K562 (cell line): ENCODE measurements at regions not wholly inside any gene's neighbourhood (a gene's known extent, or its start where the extent isn't known, plus 50 kb on each side); places are given as distances from the start of the nearest gene placed in this dataset.

Source experiments
- ATAC-seq: fragments of 200-7000 bp; cut with Tn5 transposase; 3 replicates; pipeline ENCODE4 v1.9.1; 2020; ENCODE audit warnings: moderate library complexity
- BruUV-seq: library from RNA; stranded (reverse); fragments of 400-500 nt; replicated peaks from 2 replicates; lab custom pipeline; 2021; lab: Mats Ljungman, UMichigan
- CTCF ChIA-PET: fragments of 300-600 bp; formaldehyde crosslinking; extraction: SDS; loops from one replicate; lab custom pipeline; 2021; ENCODE audit warnings: low intra/inter-chr PET ratio; lab: Yijun Ruan, JAX
- POLR2A ChIA-PET: fragments of 300-600, 350-650 bp; sonication (Branson Sonifier 250); formaldehyde crosslinking; extraction: SDS; loops from one replicate; lab custom pipeline; 2021; ENCODE audit warnings: antibody characterized with exemption, inconsistent platforms; lab: Yijun Ruan, JAX
- DNase-seq, 4 experiments: peaks; one replicate each; pipeline versions ENCODE4 v3.0.0 to v3.0.0-alpha.2; 2011 to 2018; ENCODE audit warnings: low spot score in 3 of 4, mixed read lengths in 3 of 4; ENCODE audit errors: extremely low read depth in 1 of 4
- FAIRE-seq: peaks from 2 replicates; lab custom pipeline; 2011; peaks lifted over from hg19 to GRCh38; lab: Jason Lieb, UNC
- H2AFZ ChIP-seq: 2 replicates; pipeline ENCODE4 v1.6.0; 2011; ENCODE audit warnings: low read depth, low read length, control low read depth, inconsistent platforms
- H3K27ac ChIP-seq: fragments of 200-600 bp; 3 replicates; pipeline ENCODE4 v1.8.0; 2011; ENCODE audit warnings: low read depth, mild to moderate bottlenecking, control low read depth, inconsistent platforms, low read length, moderate library complexity, mixed read lengths; ENCODE audit errors: extremely low read depth
- H3K27me3 ChIP-seq, 2 experiments: fragments of 300-600 bp in 1 of 2; 2 replicates in 1 of 2; 3 replicates in 1 of 2; pipeline versions ENCODE4 v1.6.0 to v1.8.0; 2011; ENCODE audit warnings: inconsistent platforms in 2 of 2, low read length in 2 of 2, mild to moderate bottlenecking in 1 of 2, mixed read lengths in 1 of 2, moderate library complexity in 1 of 2; ENCODE audit not compliant: control insufficient read depth in 2 of 2, insufficient read depth in 2 of 2
- H3K36me3 ChIP-seq: fragments of 300-600 bp; 3 replicates; pipeline ENCODE4 v1.8.0; 2011; ENCODE audit warnings: mild to moderate bottlenecking, low read length, inconsistent platforms; ENCODE audit not compliant: control insufficient read depth, insufficient read depth
- H3K4me1 ChIP-seq, 2 experiments: fragments of 200-600 bp in 1 of 2; replicated peaks in 1 of 2; 2 replicates in 1 of 2; 3 replicates in 1 of 2; pipeline versions ENCODE4 v1.5.1 to v1.8.0; 2011; ENCODE audit warnings: inconsistent platforms in 2 of 2, low read length in 2 of 2, mild to moderate bottlenecking in 1 of 2, mixed read lengths in 1 of 2, moderate library complexity in 1 of 2; ENCODE audit not compliant: control insufficient read depth in 2 of 2, insufficient read depth in 2 of 2
- H3K4me2 ChIP-seq: 2 replicates; pipeline ENCODE4 v1.6.1; 2011; ENCODE audit warnings: low read length, control low read depth, inconsistent platforms, mixed read lengths; ENCODE audit not compliant: insufficient read depth
- H3K4me3 ChIP-seq: fragments of 200-600 bp; sonication (generic), shearing (Covaris generic); 2 replicates; pipeline ENCODE4 v1.5.1; 2016; ENCODE audit warnings: control low read depth, inconsistent platforms
- H3K79me2 ChIP-seq: fragments of 200-600 bp; 3 replicates; pipeline ENCODE4 v1.8.0; 2011; ENCODE audit warnings: low read length, inconsistent platforms; ENCODE audit not compliant: control insufficient read depth, insufficient read depth
- H3K9ac ChIP-seq, 2 experiments: 2 replicates each; pipeline versions ENCODE4 v1.6.0 to v1.6.1; 2011; ENCODE audit warnings: low read depth in 2 of 2, low read length in 2 of 2, control low read depth in 1 of 2, inconsistent platforms in 1 of 2, mild to moderate bottlenecking in 1 of 2, mixed read lengths in 1 of 2; ENCODE audit not compliant: insufficient read depth in 1 of 2
- H3K9me1 ChIP-seq: one replicate; pipeline ENCODE4 v1.6.0; 2011; ENCODE audit warnings: inconsistent platforms, mild to moderate bottlenecking, low read length, moderate library complexity; ENCODE audit not compliant: control insufficient read depth, insufficient read depth
- H3K9me3 ChIP-seq: replicated peaks from 2 replicates; pipeline ENCODE4 v1.5.1; 2011; ENCODE audit warnings: low read depth, low read length, inconsistent platforms; ENCODE audit not compliant: control insufficient read depth, insufficient read depth
- H4K20me1 ChIP-seq: replicated peaks from 2 replicates; pipeline ENCODE4 v1.6.1; 2011; ENCODE audit warnings: low read length, inconsistent platforms, mixed read lengths; ENCODE audit not compliant: control insufficient read depth, insufficient read depth
- ATF1 ChIP-seq, 2 experiments: fragments of 450-650 bp in 1 of 2; IDR thresholded peaks; 2 replicates each; pipeline ENCODE4 v1.6.1; 2016; ENCODE audit warnings: missing compliant biosample characterization in 1 of 2, missing genetic modification characterization in 1 of 2
- CREM ChIP-seq: IDR thresholded peaks from 2 replicates; pipeline ENCODE4 v1.6.1; 2014; ENCODE audit warnings: antibody characterized with exemption, low read depth
- EP400 ChIP-seq: fragments of 450-650 bp; IDR thresholded peaks from 2 replicates; pipeline ENCODE4 v1.6.1; 2017; ENCODE audit warnings: antibody characterized with exemption, mild to moderate bottlenecking, moderate library complexity
- ESRRA ChIP-seq: fragments of 450-650 bp; IDR thresholded peaks from 2 replicates; pipeline ENCODE4 v1.6.1; 2014; ENCODE audit warnings: low read depth, mild to moderate bottlenecking, moderate library complexity, borderline replicate concordance
- EZH2 ChIP-seq: IDR thresholded peaks from 2 replicates; pipeline ENCODE4 v1.6.1; 2012; ENCODE audit warnings: low read depth, mild to moderate bottlenecking, inconsistent platforms, low read length, borderline replicate concordance
- FIP1L1 ChIP-seq: fragments of 200-400 bp; formaldehyde crosslinking; IDR thresholded peaks from 2 replicates; pipeline ENCODE4 v1.6.1; 2018; ENCODE audit warnings: mild to moderate bottlenecking, low read depth, low read length; ENCODE audit not compliant: poor library complexity, severe bottlenecking
- FOSL1 ChIP-seq: fragments of 200-800 bp; sonication (Bioruptor generic); conservative IDR thresholded peaks from 2 replicates; pipeline ENCODE4 v1.6.1; 2016; ENCODE audit warnings: missing genetic modification characterization, missing compliant biosample characterization
- JUND ChIP-seq, 2 experiments: IDR thresholded peaks; 2 replicates in 1 of 2; 3 replicates in 1 of 2; pipeline ENCODE4 v1.6.1; 2011; ENCODE audit warnings: borderline replicate concordance in 2 of 2, low read depth in 2 of 2, low read length in 2 of 2, improper control_type of control experiment in 1 of 2, missing biosample characterization in 1 of 2, missing genetic modification characterization in 1 of 2, missing genetic modification reagents in 1 of 2
- MNT ChIP-seq, 2 experiments: fragments of 450-650 bp; conservative IDR thresholded peaks; 2 replicates each; pipeline ENCODE4 v1.6.1; 2017; ENCODE audit warnings: mild to moderate bottlenecking in 2 of 2, moderate library complexity in 2 of 2
- NFE2L1 ChIP-seq: fragments of 450-650 bp; IDR thresholded peaks from 2 replicates; pipeline ENCODE4 v1.6.1; 2016; ENCODE audit warnings: missing genetic modification characterization, low read depth, mild to moderate bottlenecking, missing compliant biosample characterization, moderate library complexity, borderline replicate concordance
- PHF20 ChIP-seq: fragments of 450-650 bp; IDR thresholded peaks from 2 replicates; pipeline ENCODE4 v1.6.1; 2018; ENCODE audit not compliant: partially characterized antibody
- TBP ChIP-seq: optimal IDR thresholded peaks from 2 replicates; pipeline ENCODE3; 2011; ENCODE audit warnings: low read depth, low read length, improper control_type of control experiment
- XRCC5 ChIP-seq: fragments of 200-400 bp; formaldehyde crosslinking; IDR thresholded peaks from 2 replicates; pipeline ENCODE4 v1.6.1; 2017; ENCODE audit warnings: low read depth, mild to moderate bottlenecking, low read length
- ZNF174 ChIP-seq: fragments of 250-450 bp; sonication (Bioruptor Pico); IDR thresholded peaks from 2 replicates; pipeline ENCODE4 v1.4.0; 2020; ENCODE audit warnings: mild to moderate bottlenecking
- WGBS: fragments of 100-300 bp; shearing (Covaris generic); methylation state at CpG from one replicate; pipeline ENCODE4 v1.1.6; 2016; ENCODE audit warnings: low coverage, mixed read lengths; ENCODE audit not compliant: insufficient coverage; ENCODE audit errors: missing lambda C conversion rate; 5-methylcytosine and 5-hydroxymethylcytosine counted together
- in situ Hi-C: fragments of 300-500 bp; cut with MboI; formaldehyde crosslinking; loops from 4 replicates; pipeline ENCODE4 v1.15.0; 2018; ENCODE audit warnings: inconsistent platforms, mixed read lengths
- intact Hi-C: fragments of 100-400 bp; cut with micrococcal nuclease; formaldehyde crosslinking; loops from 2 replicates; pipeline ENCODE4 v1.14.2; 2022

DNA sequence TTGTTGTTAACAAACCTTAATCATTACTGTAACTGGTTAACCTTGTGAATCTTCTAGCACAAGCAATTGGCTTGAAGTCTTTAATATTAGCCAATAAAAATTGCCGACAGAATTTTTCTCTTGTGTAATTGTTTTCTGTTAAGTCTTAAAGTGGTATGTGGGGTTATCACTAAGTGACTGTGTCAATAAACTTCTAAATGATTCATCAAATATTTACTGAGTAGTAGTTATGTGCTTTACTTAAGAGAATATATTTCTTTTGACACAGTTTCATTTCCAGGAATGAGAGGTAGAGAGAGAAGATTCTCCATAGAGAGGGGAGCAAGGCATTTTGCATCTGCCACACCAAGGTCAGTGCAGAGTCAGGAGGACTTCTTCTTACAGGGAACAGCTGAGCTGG lies 2361.6 kb upstream of the AGA start:
- ATAC-seq = no peak
- CTCF ChIA-PET = no interaction called here

DNA sequence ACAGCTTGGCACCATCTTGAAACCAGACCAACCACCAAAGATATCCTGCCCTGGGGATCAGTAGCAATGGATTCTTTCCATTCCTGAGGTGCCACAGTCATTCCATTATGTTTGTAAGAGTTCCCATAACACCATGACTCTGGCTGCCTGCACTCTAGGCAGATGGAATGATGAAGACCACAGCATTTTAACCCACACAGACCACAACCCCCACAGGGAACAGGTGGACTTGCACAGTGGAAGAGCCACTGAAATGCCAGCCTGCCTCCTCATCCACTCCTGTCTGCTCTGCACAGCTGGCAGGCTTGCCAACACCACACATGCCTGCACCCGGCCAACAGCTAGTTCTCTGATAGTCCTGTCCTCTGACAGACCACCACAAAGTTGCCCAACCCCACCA lies 2362.2 kb upstream of the AGA start:
- no peak for FAIRE-seq
- no peak overlapping the region for H3K9ac ChIP-seq
- BruUV-seq = no TSS peak
- ChIA-PET CTCF (no interaction called here), POLR2A (no interaction called here)
- no peaks in the 10 kb centered on the region for H3K27me3 ChIP-seq
- H3K9me1 ChIP-seq = no peaks in the 10 kb centered on the region
- no peaks in the 10 kb centered on the region for H3K4me1 ChIP-seq
- no peaks in the 10 kb centered on the region for H4K20me1 ChIP-seq
- intact Hi-C loops (no loop called here), in situ Hi-C loops (no loop called here)
- no peaks in the 10 kb centered on the region for H3K79me2 ChIP-seq
- H3K9me3 ChIP-seq = no peaks in the 10 kb centered on the region
- H3K4me3 ChIP-seq = no peak overlapping the region
- no peak overlapping the region for H2AFZ ChIP-seq
- no peak overlapping the region for H3K27ac ChIP-seq
- no peaks in the 10 kb centered on the region for H3K36me3 ChIP-seq
- no peak overlapping the region for H3K4me2 ChIP-seq
- ATAC-seq = no peak
- DNase-seq = no peak
- 0% methylated on average over 1 of the region's 1 CpG for WGBS
- TF ChIP-seq CREM (no peak), XRCC5 (no peak), EP400 (no peak), ATF1 (CRISPR knock-in tag; IDR thresholded peaks at IDR 0.05) (no peak), ATF1 (tag; IDR thresholded peaks at IDR 0.05) (no peak), JUND (IDR thresholded peaks at IDR 0.05; ENCODE audit: borderline replicate concordance, low read depth, low read length) (no peak), JUND (tag; IDR thresholded peaks at IDR 0.05; ENCODE audit: borderline replicate concordance, low read depth, low read length) (no peak), EZH2 (no peak), FIP1L1 (no peak), FOSL1 (no peak), ESRRA (no peak), TBP (no peak), NFE2L1 (tag) (no peak), ZNF174 (CRISPR knock-in tag) (no peak), PHF20 (no peak)

More for the DNA sequence above, 2361.6 kb upstream of the AGA start:
- Histone ChIP-seq H3K4me1 (no peaks in the 10 kb centered on the region), H4K20me1 (no peaks in the 10 kb centered on the region), H3K27ac (no peak overlapping the region), H3K9me1 (no peaks in the 10 kb centered on the region), H3K36me3 (no peaks in the 10 kb centered on the region), H2AFZ (no peak overlapping the region), H3K4me3 (no peak overlapping the region), H3K27me3 (no peaks in the 10 kb centered on the region), H3K4me2 (no peak overlapping the region), H3K9ac (no peak overlapping the region), H3K9me3 (no peaks in the 10 kb centered on the region), H3K79me2 (no peaks in the 10 kb centered on the region)
- TF ChIP-seq MNT (conservative IDR thresholded peaks at IDR 0.05) = no peak
- POLR2A ChIA-PET = no interaction called here
- no peak for FAIRE-seq
- in situ Hi-C loops (no loop called here), intact Hi-C loops (no loop called here)
- no TSS peak for BruUV-seq
- 0% methylated on average over 1 of the region's 1 CpG for WGBS
- no peak for DNase-seq
